GM12875 (cell line): ENCODE measurements at regions not wholly inside any gene's neighbourhood (a gene's known extent, or its start where the extent isn't known, plus 50 kb on each side); places are given as distances from the start of the nearest gene placed in this dataset.
A peak's percentile ranks its signal among the peaks of the same experiment; 100 is the strongest.
"Not testable (repeated sequence)": the region's sequence is repeated elsewhere in the genome, so short reads cannot be mapped to it uniquely, and the experiment has no call there.

Experiments used
- H3K4me3 ChIP-seq: one replicate; pipeline ENCODE4 v1.5.1; 2011; ENCODE audit warnings: low read depth, low read length, control low read depth
- CTCF ChIP-seq: IDR thresholded peaks from 2 replicates; pipeline ENCODE4 v1.5.1; 2011; ENCODE audit warnings: low read depth, mild to moderate bottlenecking, control low read depth, inconsistent platforms, low read length, moderate library complexity, borderline replicate concordance; ENCODE audit not compliant: insufficient read depth

GRCh38 chr7:148495605-148496004 lies 95.0 kb upstream of the C7orf33 start:
- no peak for TF ChIP-seq CTCF
- H3K4me3 ChIP-seq = no peak overlapping the region

GRCh38 chr7:148500978-148501377 lies 89.6 kb upstream of the C7orf33 start:
- H3K4me3 ChIP-seq = no peak overlapping the region
- TF ChIP-seq CTCF = no peak

GRCh38 chr7:148503900-148504487 lies 86.6 kb upstream of the C7orf33 start:
- no peak overlapping the region for H3K4me3 ChIP-seq
- TF ChIP-seq CTCF = peak; percentile 24; the same call in 1 of the 2 replicates

GRCh38 chr7:148505645-148506375 lies 84.8 kb upstream of the C7orf33 start:
- no peak overlapping the region for H3K4me3 ChIP-seq
- no peak for TF ChIP-seq CTCF

GRCh38 chr7:148507064-148507573 lies 83.4 kb upstream of the C7orf33 start:
- H3K4me3 ChIP-seq = not testable (repeated sequence)

- TF ChIP-seq CTCF = no peak
Measured at GRCh38 chr7:148507787-148508186, 82.8 kb upstream of the C7orf33 start.

GRCh38 chr7:148514236-148514635 lies 76.3 kb upstream of the C7orf33 start:
- no peak overlapping the region for H3K4me3 ChIP-seq
- no peak for TF ChIP-seq CTCF

More at GRCh38 chr7:148507787-148508186, 82.8 kb upstream of the C7orf33 start:
- H3K4me3 ChIP-seq = no peak overlapping the region
